GM12878 (cell line): ENCODE measurements at regions not wholly inside any gene's neighbourhood (a gene's known extent, or its start where the extent isn't known, plus 50 kb on each side); places are given as distances from the start of the nearest gene placed in this dataset.

Experiments
- FOS ChIP-seq: IDR thresholded peaks from 3 replicates; pipeline ENCODE4 v1.6.1; 2011; ENCODE audit warnings: borderline replicate concordance; ENCODE audit not compliant: insufficient read length; ENCODE audit errors: extremely low read depth
- POLR2AphosphoS2 ChIP-seq: IDR thresholded peaks from 2 replicates; pipeline ENCODE4 v1.6.1; 2011; ENCODE audit warnings: low read depth, mild to moderate bottlenecking, low read length, improper control_type of control experiment, moderate library complexity
- SIX5 ChIP-seq: IDR thresholded peaks from 2 replicates; pipeline ENCODE4 v1.6.1; 2011; ENCODE audit warnings: mild to moderate bottlenecking, low read depth, low read length, moderate library complexity; ENCODE audit not compliant: severe bottlenecking
- SREBF1 ChIP-seq: IDR thresholded peaks from 2 replicates; pipeline ENCODE4 v1.6.1; 2012; ENCODE audit warnings: mild to moderate bottlenecking, low read length
- ZNF274 ChIP-seq: IDR thresholded peaks from one replicate; pipeline ENCODE4 v1.8.0; 2011; ENCODE audit not compliant: insufficient read length, insufficient read depth
- TF ChIP-seq, protein P1 (sequence below), 3 experiments: IDR thresholded peaks in 2 of 3; conservative IDR thresholded peaks in 1 of 3; 2 replicates each; pipeline ENCODE4 v1.5.1; 2011; ENCODE audit warnings: low read depth in 3 of 3, low read length in 3 of 3, mild to moderate bottlenecking in 3 of 3, control low read depth in 2 of 3, moderate library complexity in 2 of 3, inconsistent platforms in 1 of 3, mixed read lengths in 1 of 3; ENCODE audit not compliant: control insufficient read depth in 2 of 3, insufficient read depth in 1 of 3; ENCODE audit errors: extremely low read depth in 1 of 3

DNA sequence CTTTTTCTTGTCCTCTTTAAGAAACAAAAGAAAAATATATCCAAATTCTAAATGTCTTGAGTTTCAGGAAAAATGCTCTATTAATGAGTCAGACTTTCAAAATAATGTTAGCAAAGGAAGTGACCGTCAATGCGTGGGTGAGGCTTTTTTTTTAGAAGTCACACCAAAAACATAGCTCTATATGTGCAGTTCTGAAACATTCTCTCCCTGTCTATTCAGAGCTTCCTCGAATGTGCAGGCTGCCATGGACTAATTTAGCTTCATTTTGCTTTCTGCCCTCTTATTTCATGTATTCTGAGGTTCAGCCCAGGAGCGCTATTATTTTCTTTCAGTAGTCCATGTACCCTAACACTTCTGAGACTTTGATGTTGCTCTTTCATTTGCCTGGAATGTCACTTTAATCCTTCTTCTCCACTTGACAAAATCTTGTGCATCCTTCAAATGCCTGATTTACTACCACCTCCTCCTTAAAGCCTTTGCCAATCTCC is 72.5 kb upstream of the RASA1 start:
- TF ChIP-seq ZNF274 (no peak), SREBF1 (no peak), SIX5 (no peak), FOS (no peak), POLR2AphosphoS2 (no peak)
- TF ChIP-seq, protein P1, sequence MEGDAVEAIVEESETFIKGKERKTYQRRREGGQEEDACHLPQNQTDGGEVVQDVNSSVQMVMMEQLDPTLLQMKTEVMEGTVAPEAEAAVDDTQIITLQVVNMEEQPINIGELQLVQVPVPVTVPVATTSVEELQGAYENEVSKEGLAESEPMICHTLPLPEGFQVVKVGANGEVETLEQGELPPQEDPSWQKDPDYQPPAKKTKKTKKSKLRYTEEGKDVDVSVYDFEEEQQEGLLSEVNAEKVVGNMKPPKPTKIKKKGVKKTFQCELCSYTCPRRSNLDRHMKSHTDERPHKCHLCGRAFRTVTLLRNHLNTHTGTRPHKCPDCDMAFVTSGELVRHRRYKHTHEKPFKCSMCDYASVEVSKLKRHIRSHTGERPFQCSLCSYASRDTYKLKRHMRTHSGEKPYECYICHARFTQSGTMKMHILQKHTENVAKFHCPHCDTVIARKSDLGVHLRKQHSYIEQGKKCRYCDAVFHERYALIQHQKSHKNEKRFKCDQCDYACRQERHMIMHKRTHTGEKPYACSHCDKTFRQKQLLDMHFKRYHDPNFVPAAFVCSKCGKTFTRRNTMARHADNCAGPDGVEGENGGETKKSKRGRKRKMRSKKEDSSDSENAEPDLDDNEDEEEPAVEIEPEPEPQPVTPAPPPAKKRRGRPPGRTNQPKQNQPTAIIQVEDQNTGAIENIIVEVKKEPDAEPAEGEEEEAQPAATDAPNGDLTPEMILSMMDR (IDR thresholded peaks at IDR 0.05 in 2 of 3, conservative IDR thresholded peaks at IDR 0.05 in 1 of 3; ENCODE audit: control insufficient read depth in 2 of 3, extremely low read depth in 1 of 3, insufficient read depth in 1 of 3, low read depth in 3 of 3, low read length in 3 of 3) = no peak
